ENCODE measurements at regions not wholly inside any gene's neighbourhood (a gene's known extent, or its start where the extent isn't known, plus 50 kb on each side); places are given as distances from the start of the nearest gene placed in this dataset.

- CTCF ChIA-PET = no interaction called here
- no peaks in the 10 kb centered on the region for H3K4me1 Mint-ChIP-seq (ENCODE audit: low read depth, unreplicated experiment)
- no peak overlapping the region for H3K4me3 Mint-ChIP-seq (ENCODE audit: low read depth, unreplicated experiment)
- no peak overlapping the region for H3K27ac Mint-ChIP-seq (ENCODE audit: unreplicated experiment)
- no peak for DNase-seq
- no TSS peak for BruUV-seq (replicated peaks)
- intact Hi-C loops (cut with micrococcal nuclease; ENCODE audit: unreplicated experiment) = no loop called here
- no peaks in the 10 kb centered on the region for H3K9me3 Mint-ChIP-seq (ENCODE audit: low read depth, unreplicated experiment)
- TF ChIP-seq CTCF (IDR thresholded peaks at IDR 0.05; ENCODE audit: unreplicated experiment) = no peak
- H3K36me3 Mint-ChIP-seq (ENCODE audit: insufficient read depth, unreplicated experiment) = no peaks in the 10 kb centered on the region
- peaks cover 34% of the 10 kb centered on the region for H3K27me3 Mint-ChIP-seq (ENCODE audit: unreplicated experiment)
These were observed 156.1 kb downstream of the ERMARD start for GRCh38 chr6:169907419-169908115.

GRCh38 chr6:169906688-169907418 lies 155.4 kb downstream of the ERMARD start:
- no TSS peak for BruUV-seq (replicated peaks)
- H3K4me1 Mint-ChIP-seq (ENCODE audit: low read depth, unreplicated experiment) = no peaks in the 10 kb centered on the region
- intact Hi-C loops (cut with micrococcal nuclease; ENCODE audit: unreplicated experiment) = no loop called here
- CTCF ChIA-PET = no interaction called here
- no peak for TF ChIP-seq CTCF (IDR thresholded peaks at IDR 0.05; ENCODE audit: unreplicated experiment)
- no peaks in the 10 kb centered on the region for H3K36me3 Mint-ChIP-seq (ENCODE audit: insufficient read depth, unreplicated experiment)
- peaks cover 29% of the 10 kb centered on the region for H3K27me3 Mint-ChIP-seq (ENCODE audit: unreplicated experiment)
- DNase-seq = no peak
- H3K27ac Mint-ChIP-seq (ENCODE audit: unreplicated experiment) = no peak overlapping the region
- H3K9me3 Mint-ChIP-seq (ENCODE audit: low read depth, unreplicated experiment) = no peaks in the 10 kb centered on the region
- no peak overlapping the region for H3K4me3 Mint-ChIP-seq (ENCODE audit: low read depth, unreplicated experiment)

- Mint-ChIP-seq H3K9me3 (ENCODE audit: low read depth, unreplicated experiment) (no peaks in the 10 kb centered on the region), H3K27ac (ENCODE audit: unreplicated experiment) (no peak overlapping the region), H3K4me1 (ENCODE audit: low read depth, unreplicated experiment) (no peaks in the 10 kb centered on the region), H3K27me3 (ENCODE audit: unreplicated experiment) (peaks cover 23% of the 10 kb centered on the region), H3K4me3 (ENCODE audit: low read depth, unreplicated experiment) (no peak overlapping the region), H3K36me3 (ENCODE audit: insufficient read depth, unreplicated experiment) (no peaks in the 10 kb centered on the region)
- intact Hi-C loops (cut with micrococcal nuclease; ENCODE audit: unreplicated experiment) = no loop called here
- DNase-seq = no peak
- CTCF ChIA-PET = no interaction called here
- BruUV-seq (replicated peaks) = no TSS peak
- TF ChIP-seq CTCF (IDR thresholded peaks at IDR 0.05; ENCODE audit: unreplicated experiment) = no peak
These were observed 154.7 kb downstream of the ERMARD start for GRCh38 chr6:169906004-169906687.

GRCh38 chr6:169905041-169905807 lies 153.8 kb downstream of the ERMARD start:
- no peaks in the 10 kb centered on the region for H3K4me1 Mint-ChIP-seq (ENCODE audit: low read depth, unreplicated experiment)
- CTCF ChIA-PET = no interaction called here
- H3K9me3 Mint-ChIP-seq (ENCODE audit: low read depth, unreplicated experiment) = no peaks in the 10 kb centered on the region
- BruUV-seq (replicated peaks) = no TSS peak
- H3K27ac Mint-ChIP-seq (ENCODE audit: unreplicated experiment) = no peak overlapping the region
- DNase-seq = peak; percentile 6
- no peak for TF ChIP-seq CTCF (IDR thresholded peaks at IDR 0.05; ENCODE audit: unreplicated experiment)
- intact Hi-C loops (cut with micrococcal nuclease; ENCODE audit: unreplicated experiment) = no loop called here
- H3K36me3 Mint-ChIP-seq (ENCODE audit: insufficient read depth, unreplicated experiment) = no peaks in the 10 kb centered on the region
- H3K27me3 Mint-ChIP-seq (ENCODE audit: unreplicated experiment) = peaks cover 17% of the 10 kb centered on the region
- no peak overlapping the region for H3K4me3 Mint-ChIP-seq (ENCODE audit: low read depth, unreplicated experiment)
